ENCODE measurements at regions not wholly inside any gene's neighbourhood (a gene's known extent, or its start where the extent isn't known, plus 50 kb on each side); places are given as distances from the start of the nearest gene placed in this dataset.

DNA sequence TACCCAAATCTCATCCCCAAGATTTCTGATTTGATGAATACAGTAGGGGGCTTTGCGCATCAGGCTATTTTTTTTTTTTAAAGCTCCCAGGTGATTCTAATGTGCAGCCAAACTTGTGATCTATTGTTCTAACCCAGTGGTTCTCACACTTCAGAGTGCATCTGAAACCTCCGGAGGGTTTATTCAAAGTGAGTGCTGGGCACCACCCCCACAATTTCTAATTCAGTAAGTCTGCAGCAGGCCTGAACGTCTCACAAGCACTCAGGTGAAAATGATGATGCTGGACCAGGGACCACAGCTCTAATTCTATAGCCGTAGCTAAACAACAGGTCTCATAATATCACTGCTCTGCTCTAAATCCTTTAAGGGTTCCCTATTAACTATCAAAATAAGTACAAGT lies 211.4 kb downstream of the FMR1NB start:
- no peak for DNase-seq (ENCODE audit: low read depth in 1 of 2, low spot score in 1 of 2)
- H3K4me1 ChIP-seq = no peaks in the 10 kb centered on the region
- TF ChIP-seq TFCP2L1 (CRISPR knock-in tag; IDR thresholded peaks at IDR 0.05) (no peak), KDM5A (IDR thresholded peaks at IDR 0.05) (no peak), SREBF2 (IDR thresholded peaks at IDR 0.05) (no peak), HEYL (CRISPR knock-in tag; IDR thresholded peaks at IDR 0.05) (no peak), POLR2AphosphoS2 (conservative IDR thresholded peaks at IDR 0.05; ENCODE audit: low read length) (no peak)
- TF ChIP-seq, protein P1, sequence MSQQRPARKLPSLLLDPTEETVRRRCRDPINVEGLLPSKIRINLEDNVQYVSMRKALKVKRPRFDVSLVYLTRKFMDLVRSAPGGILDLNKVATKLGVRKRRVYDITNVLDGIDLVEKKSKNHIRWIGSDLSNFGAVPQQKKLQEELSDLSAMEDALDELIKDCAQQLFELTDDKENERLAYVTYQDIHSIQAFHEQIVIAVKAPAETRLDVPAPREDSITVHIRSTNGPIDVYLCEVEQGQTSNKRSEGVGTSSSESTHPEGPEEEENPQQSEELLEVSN (IDR thresholded peaks at IDR 0.05; ENCODE audit: borderline replicate concordance, low read depth) = no peak
- TF ChIP-seq, protein P2, sequence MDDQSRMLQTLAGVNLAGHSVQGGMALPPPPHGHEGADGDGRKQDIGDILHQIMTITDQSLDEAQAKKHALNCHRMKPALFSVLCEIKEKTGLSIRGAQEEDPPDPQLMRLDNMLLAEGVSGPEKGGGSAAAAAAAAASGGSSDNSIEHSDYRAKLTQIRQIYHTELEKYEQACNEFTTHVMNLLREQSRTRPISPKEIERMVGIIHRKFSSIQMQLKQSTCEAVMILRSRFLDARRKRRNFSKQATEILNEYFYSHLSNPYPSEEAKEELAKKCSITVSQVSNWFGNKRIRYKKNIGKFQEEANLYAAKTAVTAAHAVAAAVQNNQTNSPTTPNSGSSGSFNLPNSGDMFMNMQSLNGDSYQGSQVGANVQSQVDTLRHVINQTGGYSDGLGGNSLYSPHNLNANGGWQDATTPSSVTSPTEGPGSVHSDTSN (IDR thresholded peaks at IDR 0.05) = no peak
- POLR2A ChIA-PET = no interaction called here
- no peak for ATAC-seq
- no peak overlapping the region for H3K4me3 ChIP-seq
- H3K4me2 ChIP-seq = no peak overlapping the region
- 16% methylated on average over 4 of the region's 4 CpGs for WGBS (ENCODE audit: missing lambda C conversion rate)
- CTCF ChIA-PET = no interaction called here
- no peak for FAIRE-seq
- H3K27ac ChIP-seq = no peak overlapping the region
- H3K9me3 ChIP-seq = no peaks in the 10 kb centered on the region

DNA sequence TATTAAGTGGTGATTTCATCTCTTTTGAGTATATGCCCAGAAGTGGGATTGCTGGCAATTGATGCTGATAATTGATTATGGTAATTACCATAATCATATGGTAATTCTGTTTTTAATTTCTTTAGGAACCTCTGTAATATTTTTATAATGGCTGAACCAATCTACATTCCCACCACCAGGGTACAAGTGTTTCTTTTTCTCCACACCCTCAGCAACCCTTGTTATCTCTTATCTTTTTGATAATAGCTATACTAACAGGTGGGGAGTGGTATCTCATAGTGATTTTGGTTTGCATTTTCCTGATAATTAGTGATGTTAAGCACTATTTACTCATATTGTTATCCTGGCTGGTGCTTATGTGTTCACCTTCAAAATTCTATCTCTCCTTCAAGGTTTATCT lies 212.6 kb downstream of the FMR1NB start:
- Histone ChIP-seq H3K4me3 (no peak overlapping the region), H3K27ac (no peak overlapping the region), H3K9me3 (no peaks in the 10 kb centered on the region), H3K4me2 (no peak overlapping the region), H3K4me1 (no peaks in the 10 kb centered on the region)
- POLR2A ChIA-PET = no interaction called here
- CTCF ChIA-PET = no interaction called here
- DNase-seq (ENCODE audit: low read depth in 1 of 2, low spot score in 1 of 2) = no peak
- TF ChIP-seq RAD21 (conservative IDR thresholded peaks at IDR 0.05 in 1 of 2, IDR thresholded peaks at IDR 0.05 in 1 of 2) (no peak), CBX2 (IDR thresholded peaks at IDR 0.05; ENCODE audit: borderline replicate concordance, low read depth) (no peak), CHD4 (IDR thresholded peaks at IDR 0.05; ENCODE audit: borderline replicate concordance) (no peak), MAZ (IDR thresholded peaks at IDR 0.05; ENCODE audit: borderline replicate concordance, low read depth, low read length) (no peak), NPAS2 (CRISPR knock-in tag; IDR thresholded peaks at IDR 0.05; ENCODE audit: borderline replicate concordance) (no peak), FOSB (CRISPR knock-in tag; IDR thresholded peaks at IDR 0.05) (no peak), NFE2L2 (conservative IDR thresholded peaks at IDR 0.05; ENCODE audit: low read length) (no peak), HDAC2 (IDR thresholded peaks at IDR 0.05) (no peak), EHF (CRISPR knock-in tag; IDR thresholded peaks at IDR 0.05) (no peak), JUN (IDR thresholded peaks at IDR 0.05) (no peak), ZSCAN20 (CRISPR knock-in tag; IDR thresholded peaks at IDR 0.05) (no peak), HEYL (CRISPR knock-in tag; IDR thresholded peaks at IDR 0.05) (no peak), ZC3H11A (IDR thresholded peaks at IDR 0.05) (no peak)
- TF ChIP-seq, protein P3, sequence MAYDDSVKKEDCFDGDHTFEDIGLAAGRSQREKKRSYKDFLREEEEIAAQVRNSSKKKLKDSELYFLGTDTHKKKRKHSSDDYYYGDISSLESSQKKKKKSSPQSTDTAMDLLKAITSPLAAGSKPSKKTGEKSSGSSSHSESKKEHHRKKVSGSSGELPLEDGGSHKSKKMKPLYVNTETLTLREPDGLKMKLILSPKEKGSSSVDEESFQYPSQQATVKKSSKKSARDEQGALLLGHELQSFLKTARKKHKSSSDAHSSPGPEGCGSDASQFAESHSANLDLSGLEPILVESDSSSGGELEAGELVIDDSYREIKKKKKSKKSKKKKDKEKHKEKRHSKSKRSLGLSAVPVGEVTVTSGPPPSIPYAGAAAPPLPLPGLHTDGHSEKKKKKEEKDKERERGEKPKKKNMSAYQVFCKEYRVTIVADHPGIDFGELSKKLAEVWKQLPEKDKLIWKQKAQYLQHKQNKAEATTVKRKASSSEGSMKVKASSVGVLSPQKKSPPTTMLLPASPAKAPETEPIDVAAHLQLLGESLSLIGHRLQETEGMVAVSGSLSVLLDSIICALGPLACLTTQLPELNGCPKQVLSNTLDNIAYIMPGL (CRISPR knock-in tag; IDR thresholded peaks at IDR 0.05; ENCODE audit: borderline replicate concordance) = no peak
- FAIRE-seq = no peak
- no peak for ATAC-seq

DNA sequence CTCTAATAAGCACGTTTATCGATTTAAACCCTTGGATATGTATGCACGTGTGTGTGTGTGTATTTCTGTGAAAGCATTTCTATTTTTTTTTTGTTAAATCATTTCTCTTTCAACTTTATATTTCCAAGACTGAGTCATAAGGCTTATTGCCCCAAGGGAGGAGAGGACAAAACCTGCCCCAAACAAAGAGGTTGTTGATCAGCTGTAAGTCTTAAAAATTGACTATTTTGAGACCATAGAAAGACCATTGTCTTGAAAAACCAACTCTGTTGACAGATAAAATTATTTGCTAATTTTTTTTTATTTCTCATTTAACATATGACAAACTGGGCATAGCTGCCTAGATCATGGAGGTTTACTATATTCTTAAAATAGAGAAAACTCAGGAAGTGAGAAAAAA lies 222.4 kb downstream of the FMR1NB start:
- H3K4me1 ChIP-seq = no peaks in the 10 kb centered on the region
- H3K4me2 ChIP-seq = no peak overlapping the region
- ATAC-seq = no peak
- no peak overlapping the region for H3K4me3 ChIP-seq
- ChIA-PET POLR2A (no interaction called here), CTCF (no interaction called here)
- no peaks in the 10 kb centered on the region for H3K9me3 ChIP-seq
- no peak for FAIRE-seq
- 1% methylated on average over 3 of the region's 3 CpGs for WGBS (ENCODE audit: missing lambda C conversion rate)
- no peak overlapping the region for H3K27ac ChIP-seq
- no peak for TF ChIP-seq HDAC2 (IDR thresholded peaks at IDR 0.05)
- no peak for TF ChIP-seq MAZ (IDR thresholded peaks at IDR 0.05; ENCODE audit: borderline replicate concordance, low read depth, low read length)
- no peak for TF ChIP-seq JUNB (IDR thresholded peaks at IDR 0.05)
- TF ChIP-seq ZFP36 (IDR thresholded peaks at IDR 0.05; ENCODE audit: borderline replicate concordance, partially characterized antibody) = no peak
- TF ChIP-seq RCOR1 (IDR thresholded peaks at IDR 0.05; ENCODE audit: low read depth, low read length) = no peak
- TF ChIP-seq SMC3 (IDR thresholded peaks at IDR 0.05) = no peak
- no peak for TF ChIP-seq CBX2 (IDR thresholded peaks at IDR 0.05; ENCODE audit: borderline replicate concordance, low read depth)
- TF ChIP-seq ZSCAN20 (CRISPR knock-in tag; IDR thresholded peaks at IDR 0.05) = no peak
- no peak for TF ChIP-seq MYC (IDR thresholded peaks at IDR 0.05; ENCODE audit: borderline replicate concordance, low read length)
- no peak for TF ChIP-seq CBX8 (IDR thresholded peaks at IDR 0.05)
- TF ChIP-seq HEYL (CRISPR knock-in tag; IDR thresholded peaks at IDR 0.05) = no peak
- TF ChIP-seq KDM1A (IDR thresholded peaks at IDR 0.05; ENCODE audit: low read depth) = no peak
- no peak for TF ChIP-seq JUN (IDR thresholded peaks at IDR 0.05)
- TF ChIP-seq TFCP2L1 (CRISPR knock-in tag; IDR thresholded peaks at IDR 0.05) = no peak
- no peak for TF ChIP-seq CEBPB (IDR thresholded peaks at IDR 0.05)
- TF ChIP-seq, protein P4, sequence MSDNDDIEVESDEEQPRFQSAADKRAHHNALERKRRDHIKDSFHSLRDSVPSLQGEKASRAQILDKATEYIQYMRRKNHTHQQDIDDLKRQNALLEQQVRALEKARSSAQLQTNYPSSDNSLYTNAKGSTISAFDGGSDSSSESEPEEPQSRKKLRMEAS (IDR thresholded peaks at IDR 0.05) = no peak
- no peak for DNase-seq (ENCODE audit: low read depth in 1 of 2, low spot score in 1 of 2)
